H1 (cell line): ENCODE measurements at regions not wholly inside any gene's neighbourhood (a gene's known extent, or its start where the extent isn't known, plus 50 kb on each side); places are given as distances from the start of the nearest gene placed in this dataset.

ENCODE experiments used
- CTCF ChIA-PET: fragments of 300-600 bp; sonication (Branson Sonifier 250); formaldehyde crosslinking; loops from one replicate; lab custom pipeline; 2021; ENCODE audit not compliant: partially characterized antibody; lab: Charles Lee
- POLR2A ChIA-PET: fragments of 300-600 bp; sonication (Branson Sonifier 250); formaldehyde crosslinking; loops from one replicate; lab custom pipeline; 2021; ENCODE audit warnings: inconsistent platforms; ENCODE audit not compliant: partially characterized antibody; lab: Charles Lee
- DNase-seq, 2 experiments: peaks; one replicate each; pipeline versions ENCODE4 v3.0.0 to v3.0.0-alpha.2; 2010 to 2022; ENCODE audit warnings: low spot score in 2 of 2, low read depth in 1 of 2, mixed read lengths in 1 of 2
- FAIRE-seq: peaks from 2 replicates; lab custom pipeline; 2011; peaks lifted over from hg19 to GRCh38; lab: Jason Lieb, UNC
- H2AFZ ChIP-seq: 2 replicates; pipeline ENCODE4 v1.8.1; 2012; ENCODE audit warnings: low read length, inconsistent platforms
- H2AK5ac ChIP-seq: 2 replicates; pipeline ENCODE4 v1.6.1; 2013; ENCODE audit warnings: low read depth, low read length
- H2BK120ac ChIP-seq: replicated peaks from 2 replicates; pipeline ENCODE3; 2013; ENCODE audit warnings: low read depth, low read length, inconsistent platforms
- H2BK12ac ChIP-seq: 2 replicates; pipeline ENCODE4 v1.6.1; 2013; ENCODE audit warnings: low read depth, low read length
- H2BK15ac ChIP-seq: 2 replicates; pipeline ENCODE4 v1.6.1; 2013; ENCODE audit warnings: low read length
- H2BK20ac ChIP-seq: 2 replicates; pipeline ENCODE4 v1.6.1; 2013; ENCODE audit warnings: low read length
- H2BK5ac ChIP-seq: 2 replicates; pipeline ENCODE4 v1.6.1; 2013; ENCODE audit warnings: low read depth, low read length
- H3K14ac ChIP-seq: 2 replicates; pipeline ENCODE4 v1.6.1; 2013; ENCODE audit warnings: inconsistent platforms; ENCODE audit not compliant: insufficient read length
- H3K18ac ChIP-seq: 2 replicates; pipeline ENCODE4 v1.6.1; 2013; ENCODE audit warnings: low read length; ENCODE audit errors: extremely low read depth
- H3K23ac ChIP-seq: 2 replicates; pipeline ENCODE4 v1.6.1; 2013; ENCODE audit warnings: inconsistent platforms; ENCODE audit not compliant: insufficient read length
- H3K23me2 ChIP-seq: 2 replicates; pipeline ENCODE4 v1.6.1; 2013; ENCODE audit warnings: low read depth, low read length
- H3K27ac ChIP-seq: 2 replicates; pipeline ENCODE4 v1.6.1; 2011; ENCODE audit warnings: low read depth, low read length, inconsistent platforms
- H3K27me3 ChIP-seq, 4 experiments: replicated peaks in 1 of 4; 1 replicate in 1 of 4; 2 replicates in 3 of 4; pipeline versions ENCODE4 v1.6.1 to v1.8.1; 2011 to 2013; ENCODE audit warnings: low read length in 3 of 4, mild to moderate bottlenecking in 3 of 4, inconsistent platforms in 2 of 4, mixed read lengths in 2 of 4, moderate library complexity in 1 of 4; ENCODE audit not compliant: control insufficient read depth in 3 of 4, insufficient read depth in 3 of 4; ENCODE audit errors: extremely low read depth in 1 of 4
- H3K36me3 ChIP-seq, 4 experiments: 2 replicates each; pipeline versions ENCODE4 v1.6.1 to v1.8.1; 2011 to 2013; ENCODE audit warnings: mild to moderate bottlenecking in 4 of 4, low read length in 3 of 4, moderate library complexity in 2 of 4, control low read depth in 1 of 4, inconsistent platforms in 1 of 4; ENCODE audit not compliant: insufficient read depth in 4 of 4, control insufficient read depth in 2 of 4
- H3K4ac ChIP-seq: replicated peaks from 2 replicates; pipeline ENCODE3; 2013; ENCODE audit warnings: low read length, low read depth, mixed read lengths, inconsistent platforms; ENCODE audit not compliant: insufficient read length
- H3K4me1 ChIP-seq, 4 experiments: replicated peaks in 1 of 4; 1 replicate in 1 of 4; 2 replicates in 3 of 4; pipeline versions ENCODE4 v1.6.1 to v1.8.1; 2011 to 2013; ENCODE audit warnings: low read length in 3 of 4, inconsistent platforms in 2 of 4, mixed read lengths in 1 of 4; ENCODE audit not compliant: insufficient read depth in 4 of 4, control insufficient read depth in 3 of 4
- H3K4me2 ChIP-seq, 2 experiments: 2 replicates each; pipeline versions ENCODE4 v1.6.1 to v1.8.1; 2011 to 2013; ENCODE audit warnings: low read depth in 2 of 2, low read length in 2 of 2, control low read depth in 1 of 2, inconsistent platforms in 1 of 2, mild to moderate bottlenecking in 1 of 2; ENCODE audit not compliant: insufficient read depth in 1 of 2
- H3K4me3 ChIP-seq, 4 experiments: fragments of 200-600, 300-600 bp in 1 of 4; sonication (generic), shearing (Covaris generic), sonication (Bioruptor Twin) in 1 of 4; 2 replicates each; pipeline versions ENCODE4 v1.5.1 to v1.8.1; 2011 to 2016; ENCODE audit warnings: low read length in 4 of 4, low read depth in 3 of 4, control low read depth in 2 of 4, inconsistent platforms in 2 of 4, mild to moderate bottlenecking in 2 of 4, mixed read lengths in 1 of 4, moderate library complexity in 1 of 4; ENCODE audit not compliant: insufficient read depth in 2 of 4; ENCODE audit errors: extremely low read depth in 1 of 4
- H3K56ac ChIP-seq: replicated peaks from 2 replicates; pipeline ENCODE3; 2013; ENCODE audit warnings: low read depth, mild to moderate bottlenecking, mixed read lengths, low read length, inconsistent platforms; ENCODE audit not compliant: insufficient read length
- H3K79me1 ChIP-seq: 2 replicates; pipeline ENCODE4 v1.6.1; 2013; ENCODE audit warnings: low read depth, low read length, control low read depth
- H3K79me2 ChIP-seq, 2 experiments: 2 replicates each; pipeline versions ENCODE4 v1.6.1 to v1.8.1; 2012 to 2013; ENCODE audit warnings: low read length in 2 of 2, mild to moderate bottlenecking in 2 of 2, inconsistent platforms in 1 of 2; ENCODE audit not compliant: insufficient read depth in 2 of 2, control insufficient read depth in 1 of 2
- H3K9ac ChIP-seq, 4 experiments: replicated peaks in 1 of 4; 1 replicate in 1 of 4; 2 replicates in 3 of 4; pipeline versions ENCODE4 v1.6.1 to v1.8.1; 2011 to 2013; ENCODE audit warnings: low read depth in 3 of 4, low read length in 3 of 4, control low read depth in 2 of 4, mild to moderate bottlenecking in 2 of 4, moderate library complexity in 2 of 4, inconsistent platforms in 1 of 4; ENCODE audit errors: extremely low read depth in 1 of 4
- H3K9me3 ChIP-seq, 2 experiments: 2 replicates each; pipeline versions ENCODE4 v1.6.1 to v1.8.1; 2012 to 2013; ENCODE audit warnings: mild to moderate bottlenecking in 2 of 2, moderate library complexity in 2 of 2, control low read depth in 1 of 2, inconsistent platforms in 1 of 2, low read depth in 1 of 2, low read length in 1 of 2, mixed read lengths in 1 of 2; ENCODE audit not compliant: insufficient read depth in 2 of 2
- H4K20me1 ChIP-seq, 2 experiments: replicated peaks in 1 of 2; 2 replicates each; pipeline versions ENCODE3 to v1.8.1; 2011 to 2013; ENCODE audit warnings: inconsistent platforms in 2 of 2, low read length in 2 of 2, mild to moderate bottlenecking in 1 of 2; ENCODE audit not compliant: insufficient read depth in 2 of 2, control insufficient read depth in 1 of 2
- H4K5ac ChIP-seq: 2 replicates; pipeline ENCODE4 v1.6.1; 2013; ENCODE audit warnings: low read length, low read depth, mixed read lengths, inconsistent platforms; ENCODE audit not compliant: insufficient read length
- H4K8ac ChIP-seq: 2 replicates; pipeline ENCODE4 v1.8.0; 2013; ENCODE audit warnings: mild to moderate bottlenecking, moderate library complexity, low read length, inconsistent platforms; ENCODE audit not compliant: insufficient read depth; ENCODE audit errors: extremely low read depth
- H4K91ac ChIP-seq: replicated peaks from 2 replicates; pipeline ENCODE3; 2013; ENCODE audit warnings: low read length, mixed read lengths, inconsistent platforms; ENCODE audit not compliant: insufficient read length
- ASH2L ChIP-seq: fragments of 200-600, 300-600 bp; sonication (generic); IDR thresholded peaks from one replicate; pipeline ENCODE4 v1.7.1; 2017; ENCODE audit warnings: low read length
- BCL11A ChIP-seq, 2 experiments: IDR thresholded peaks; one replicate each; pipeline ENCODE4 v1.6.1; 2011; ENCODE audit warnings: low read depth in 2 of 2, low read length in 2 of 2, mild to moderate bottlenecking in 2 of 2
- CHD2 ChIP-seq: IDR thresholded peaks from 2 replicates; pipeline ENCODE4 v1.6.1; 2012; ENCODE audit warnings: low read length, improper control_type of control experiment
- EZH2 ChIP-seq: fragments of 200-600 bp; sonication (generic); IDR thresholded peaks from 2 replicates; pipeline ENCODE4 v1.7.1; 2012; ENCODE audit warnings: low read depth, mild to moderate bottlenecking, moderate library complexity, low read length, inconsistent platforms; ENCODE audit not compliant: severe bottlenecking
- GABPA ChIP-seq: IDR thresholded peaks from 2 replicates; pipeline ENCODE4 v1.6.1; 2011; ENCODE audit warnings: mild to moderate bottlenecking, low read length, moderate library complexity, borderline replicate concordance; ENCODE audit not compliant: insufficient read depth
- HDAC2 ChIP-seq, 2 experiments: fragments of 300-600 bp in 1 of 2; sonication (generic) in 1 of 2; IDR thresholded peaks; 2 replicates each; pipeline ENCODE4 v1.6.1; 2011 to 2012; ENCODE audit warnings: low read depth in 2 of 2, low read length in 2 of 2, mild to moderate bottlenecking in 2 of 2, moderate library complexity in 2 of 2, borderline replicate concordance in 1 of 2, inconsistent platforms in 1 of 2
- SUZ12 ChIP-seq: fragments of 200-600 bp; sonication (generic); IDR thresholded peaks from 2 replicates; pipeline ENCODE4 v1.6.1; 2012; ENCODE audit warnings: mild to moderate bottlenecking, inconsistent platforms, low read length, moderate library complexity, mixed read lengths
- WGBS, 2 experiments: shearing (Covaris generic) in 1 of 2; methylation state at CpG; one replicate each; pipeline versions ENCODE4 v1.1.6 to v1.1.7; 2013 to 2015; ENCODE audit warnings: low lambda C conversion rate in 2 of 2, mixed read lengths in 2 of 2, inconsistent platforms in 1 of 2, low coverage in 1 of 2, missing lambda C conversion rate in 1 of 2; ENCODE audit not compliant: insufficient replicate concordance in 2 of 2, insufficient coverage in 1 of 2, insufficient read length in 1 of 2; ENCODE audit errors: extremely low coverage in 1 of 2, missing lambda C conversion rate in 1 of 2; 5-methylcytosine and 5-hydroxymethylcytosine counted together

DNA sequence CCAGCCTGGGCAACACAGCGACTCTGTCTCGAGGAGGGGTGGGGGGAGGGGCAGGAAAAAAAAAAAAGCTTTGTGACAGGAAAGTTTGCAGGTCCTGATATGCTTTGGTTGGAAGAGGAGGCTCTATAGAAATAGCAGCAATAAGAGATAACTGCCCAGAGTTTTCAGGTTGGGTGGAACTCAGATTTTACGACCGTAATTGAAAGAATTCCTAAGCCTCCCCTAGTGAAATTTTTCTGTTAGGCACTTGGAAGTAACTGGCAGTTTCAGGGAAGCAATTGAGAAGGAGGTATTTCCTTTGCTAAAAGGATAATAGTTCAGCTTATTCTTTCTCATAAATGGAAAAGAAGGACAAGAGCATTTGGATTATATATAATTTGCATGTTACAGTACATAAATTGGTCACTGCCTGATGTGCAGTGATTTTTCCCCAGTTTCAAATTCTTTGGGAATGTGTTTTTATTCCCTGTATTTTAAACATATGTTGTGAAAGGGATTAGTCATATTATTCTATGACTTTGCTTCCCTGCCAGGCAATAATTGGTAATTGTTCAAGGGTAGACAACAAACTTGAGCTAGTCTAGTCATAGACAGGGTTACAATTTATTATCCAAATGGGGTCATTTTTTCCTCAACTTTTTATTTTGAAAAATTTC, 452.8 kb downstream of the AEBP2 start:
- Histone ChIP-seq H2BK12ac (no peak overlapping the region), H3K4me3 (no peak overlapping the region), H3K9ac (no peak overlapping the region), H3K23ac (no peak overlapping the region), H4K91ac (no peak overlapping the region), H3K18ac (no peak overlapping the region), H3K56ac (no peak overlapping the region), H3K23me2 (no peaks in the 10 kb centered on the region; the same call in 1 of the 2 replicates), H2BK20ac (no peak overlapping the region), H2BK15ac (no peak overlapping the region), H3K9me3 (no peaks in the 10 kb centered on the region; a peak in 1 of 4 replicates), H3K4me1 (no peaks in the 10 kb centered on the region), H4K5ac (no peak overlapping the region), H3K27ac (no peak overlapping the region), H4K8ac (no peak overlapping the region), H3K79me1 (no peaks in the 10 kb centered on the region), H2BK120ac (no peak overlapping the region), H2AK5ac (no peak overlapping the region), H2BK5ac (no peak overlapping the region), H4K20me1 (no peaks in the 10 kb centered on the region), H3K4ac (no peak overlapping the region), H3K14ac (no peak overlapping the region), H3K79me2 (no peaks in the 10 kb centered on the region), H3K27me3 (no peaks in the 10 kb centered on the region), H3K4me2 (no peak overlapping the region), H3K36me3 (no peaks in the 10 kb centered on the region), H2AFZ (no peak overlapping the region)
- TF ChIP-seq GABPA = no peak
- TF ChIP-seq CHD2 = no peak
- TF ChIP-seq BCL11A (IDR thresholded peaks at IDR 0.05; ENCODE audit: low read depth in 2 of 2, low read length in 2 of 2) = no peak
- no peak for TF ChIP-seq ASH2L
- no peak for TF ChIP-seq EZH2
- no peak for TF ChIP-seq SUZ12
- TF ChIP-seq HDAC2 (IDR thresholded peaks at IDR 0.05; ENCODE audit: borderline replicate concordance in 1 of 2, low read depth in 2 of 2, low read length in 2 of 2) = no peak
- 94% methylated on average over 2 of the region's 4 CpGs; no CpG with 5 or more reads in 1 of the 2 experiments for WGBS, 2 experiments
- ChIA-PET POLR2A (no interaction called here), CTCF (interaction anchor here (0.8 to 3.1 kb wide), 5 partner anchors 13 to 152 kb away, joined by 4 to 10 read pairs (median 6); no protein-coding TSS in a partner anchor)
- no peak for DNase-seq
- no peak for FAIRE-seq
